GM21825 (cell line): ENCODE measurements at regions not wholly inside any gene's neighbourhood (a gene's known extent, or its start where the extent isn't known, plus 50 kb on each side); places are given as distances from the start of the nearest gene placed in this dataset.

Experiments
- ATAC-seq: cut with Tn5 transposase; IDR thresholded peaks from one replicate; pipeline ENCODE4 v1.9.1; 2021; ENCODE audit warnings: mild to moderate bottlenecking, moderate library complexity; ENCODE audit not compliant: unreplicated experiment

- no peak for ATAC-seq
These were observed 361.7 kb upstream of the ACVR2A start for GRCh38 chr2:147482916-147483669.

- ATAC-seq = no peak
These were observed 362.5 kb upstream of the ACVR2A start for GRCh38 chr2:147482111-147482895.

GRCh38 chr2:147479358-147479757 is 365.5 kb upstream of the ACVR2A start:
- no peak for ATAC-seq

GRCh38 chr2:147473075-147473474 is 371.8 kb upstream of the ACVR2A start:
- ATAC-seq = no peak

DNA sequence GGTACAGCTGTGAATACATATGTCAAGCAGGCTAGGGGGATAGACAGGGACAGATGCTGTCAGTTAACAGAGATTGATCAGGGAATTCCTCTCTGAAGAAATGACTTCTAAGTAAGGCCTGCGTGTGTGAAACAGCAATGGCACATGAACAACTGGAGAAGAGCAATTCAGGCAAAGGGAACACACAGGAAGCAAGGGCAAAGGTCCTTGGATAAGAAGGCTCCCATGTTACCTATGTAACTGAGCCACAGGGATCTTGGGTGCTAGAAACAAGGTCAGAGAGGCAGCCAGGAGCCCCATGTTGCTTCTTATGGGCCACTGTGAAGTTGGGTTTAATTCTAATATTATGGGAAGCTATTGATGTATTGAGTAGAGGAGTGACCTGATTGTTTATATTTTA is 373.7 kb upstream of the ACVR2A start:
- ATAC-seq = no peak

- ATAC-seq = no peak
These were observed 375.4 kb upstream of the ACVR2A start for GRCh38 chr2:147469471-147469870.

DNA sequence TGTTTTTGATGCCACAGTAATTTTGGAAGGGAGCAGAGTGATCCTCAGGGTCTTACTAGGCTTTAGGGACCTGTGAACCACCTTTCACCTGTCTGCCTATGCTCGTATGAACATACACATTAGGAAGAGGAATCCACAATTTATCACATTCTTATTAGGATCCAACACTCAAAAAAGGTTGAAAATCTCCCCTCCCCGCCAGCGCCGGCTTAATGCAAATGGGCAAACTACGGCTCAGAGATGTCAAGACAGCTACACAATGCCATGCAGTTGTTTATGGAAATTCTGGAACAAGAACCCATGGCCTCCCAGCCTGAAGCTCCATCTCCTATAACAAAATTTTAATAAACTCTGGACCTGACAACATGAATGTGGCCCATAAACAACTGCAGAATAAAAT is 375.9 kb upstream of the ACVR2A start:
- no peak for ATAC-seq

DNA sequence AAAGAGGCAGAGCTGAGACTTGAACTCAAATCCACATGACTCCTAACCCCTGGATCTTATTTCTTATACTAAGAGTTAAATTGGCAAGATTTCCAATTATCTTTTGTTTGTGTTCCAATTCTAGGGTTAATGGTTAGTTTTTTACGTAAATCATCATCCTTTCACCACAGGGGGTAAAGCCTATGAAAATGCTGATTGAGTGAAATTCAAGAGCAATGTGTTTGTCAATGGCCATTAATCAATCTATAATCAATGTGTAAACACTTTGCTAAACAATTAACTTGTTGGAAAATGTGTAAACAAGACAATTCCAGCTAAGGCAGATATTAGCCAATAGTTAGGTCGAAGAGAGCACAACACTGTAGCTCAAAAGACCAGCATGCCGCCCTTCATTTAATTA is 376.5 kb upstream of the ACVR2A start:
- no peak for ATAC-seq

DNA sequence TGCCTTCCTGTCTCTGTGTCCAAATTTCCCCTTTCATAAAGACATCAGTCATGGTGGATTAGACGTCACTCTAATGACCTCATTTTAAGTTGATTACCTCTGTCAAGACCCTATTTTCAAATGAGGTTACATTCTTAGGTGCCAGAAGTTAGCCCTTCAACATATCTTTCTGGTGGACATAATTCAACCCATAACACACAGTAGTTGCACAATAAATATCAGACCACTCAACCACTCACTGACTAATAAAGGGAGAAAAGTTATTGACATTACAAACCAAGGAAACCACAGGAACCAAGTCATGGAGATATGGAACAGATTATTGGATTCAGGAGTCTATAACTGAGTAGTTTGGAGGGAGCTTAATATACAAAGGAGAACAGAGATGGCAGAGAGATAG is 377.4 kb upstream of the ACVR2A start:
- no peak for ATAC-seq

GRCh38 chr2:147464737-147465357 is 380.0 kb upstream of the ACVR2A start:
- no peak for ATAC-seq

DNA sequence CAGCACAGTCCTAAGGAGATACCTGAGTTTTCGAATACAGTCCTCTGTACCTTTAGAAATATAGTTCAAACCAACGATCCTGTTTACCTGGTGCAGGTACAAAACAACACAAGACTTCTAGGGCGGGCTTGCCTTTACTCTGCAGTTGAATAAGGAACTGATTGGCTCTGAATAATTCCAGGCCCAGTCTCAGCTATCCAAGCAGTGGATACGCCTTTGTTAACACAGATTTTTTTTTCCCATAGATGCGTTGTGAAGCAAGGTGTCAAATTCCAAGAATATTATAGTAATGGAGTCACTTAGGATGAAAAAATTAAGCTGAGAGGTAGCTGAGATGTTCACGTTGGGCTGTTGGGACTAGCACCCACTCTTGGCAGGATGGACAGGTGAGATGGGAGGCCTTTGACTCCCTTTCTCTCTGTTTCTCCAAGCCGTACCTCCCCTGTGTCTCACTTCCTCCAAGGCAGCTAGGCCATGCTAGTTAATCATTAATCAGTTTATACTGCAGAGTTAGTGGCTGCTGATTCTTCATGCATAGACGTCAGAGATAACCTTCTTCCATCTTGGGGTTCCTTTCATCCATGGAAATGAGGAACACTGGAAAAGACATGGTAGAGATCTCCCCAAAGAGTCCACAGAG is 380.8 kb upstream of the ACVR2A start:
- ATAC-seq = peak; percentile 96

DNA sequence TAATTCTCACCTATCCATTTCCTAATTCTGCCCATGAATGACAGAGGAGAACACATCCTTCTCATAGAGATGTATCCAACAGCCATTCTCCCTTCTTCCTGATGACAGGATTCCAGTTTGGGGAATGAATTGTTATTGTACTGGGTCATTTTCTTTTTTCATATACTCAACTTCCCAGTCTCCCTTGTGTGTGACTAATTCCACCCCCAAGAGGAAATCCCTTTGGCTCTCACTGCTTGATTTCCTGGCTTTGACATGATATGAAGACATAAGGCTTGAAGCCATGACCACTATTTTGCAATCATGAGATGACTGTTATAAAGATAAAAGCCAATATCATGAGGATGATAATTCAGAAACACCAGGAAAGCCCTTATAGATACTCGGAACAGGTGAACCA is 384.7 kb upstream of the ACVR2A start:
- ATAC-seq = no peak

- no peak for ATAC-seq
These were observed 388.1 kb upstream of the ACVR2A start for GRCh38 chr2:147456779-147457178.

DNA sequence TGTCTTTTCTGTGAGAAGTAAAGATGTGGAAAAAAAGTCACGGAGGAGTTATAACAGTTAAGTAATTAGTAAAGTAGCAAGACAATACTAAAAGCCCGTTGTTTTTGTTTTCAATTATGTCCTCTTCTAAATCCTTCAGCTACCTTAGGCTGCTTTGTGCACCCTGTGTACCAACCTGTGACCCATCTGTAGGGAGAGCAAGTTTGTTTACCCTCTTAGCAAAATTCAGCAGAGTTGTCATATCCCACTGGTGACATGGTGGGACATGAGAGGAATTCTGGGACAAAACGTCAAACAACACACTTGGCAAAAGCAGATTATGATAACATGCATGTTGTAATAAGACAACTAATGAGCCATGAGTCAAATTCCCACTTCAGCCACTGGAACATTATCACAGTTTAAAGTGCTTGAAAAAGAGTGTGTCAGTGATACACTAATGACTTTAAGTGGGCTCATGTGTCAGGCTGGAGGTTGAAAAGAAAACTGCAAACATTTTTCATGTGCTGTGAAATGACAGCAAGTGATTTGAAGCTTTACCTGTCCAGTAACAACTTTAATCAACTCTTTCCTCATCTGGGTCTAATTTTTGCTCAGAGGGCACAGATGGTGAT is 392.8 kb upstream of the ACVR2A start:
- ATAC-seq = no peak

- no peak for ATAC-seq
These were observed 393.9 kb upstream of the ACVR2A start for GRCh38 chr2:147450661-147451510.

GRCh38 chr2:147449323-147449991 is 395.4 kb upstream of the ACVR2A start:
- no peak for ATAC-seq

GRCh38 chr2:147442816-147443215 is 402.0 kb upstream of the ACVR2A start:
- no peak for ATAC-seq

- ATAC-seq = no peak
These were observed 403.6 kb upstream of the ACVR2A start for GRCh38 chr2:147441182-147441581.

GRCh38 chr2:147440734-147441133 is 404.1 kb upstream of the ACVR2A start:
- ATAC-seq = no peak

- ATAC-seq = no peak
These were observed 404.8 kb upstream of the ACVR2A start for GRCh38 chr2:147439986-147440385.
